ENCODE measurements at regions not wholly inside any gene's neighbourhood (a gene's known extent, or its start where the extent isn't known, plus 50 kb on each side); places are given as distances from the start of the nearest gene placed in this dataset.

GRCh38 chr7:42548816-42549611 is 312.0 kb upstream of the GLI3 start (continued):
- no peak for TF ChIP-seq USF2 (IDR thresholded peaks at IDR 0.05; ENCODE audit: low read length)
- no peak for TF ChIP-seq SP4 (IDR thresholded peaks at IDR 0.05; ENCODE audit: low read length)
- TF ChIP-seq MAFK (IDR thresholded peaks at IDR 0.05; ENCODE audit: low read depth, low read length): no peak
- no peak for TF ChIP-seq CTBP2 (IDR thresholded peaks at IDR 0.05; ENCODE audit: borderline replicate concordance, insufficient read depth, insufficient read length, low read length)
- no peak for TF ChIP-seq HDAC2 (IDR thresholded peaks at IDR 0.05; ENCODE audit: borderline replicate concordance in 1 of 2, low read depth in 2 of 2, low read length in 2 of 2)

Data from H1 (cell line).